NCI-H1048 (cell line): ENCODE measurements at regions not wholly inside any gene's neighbourhood (a gene's known extent, or its start where the extent isn't known, plus 50 kb on each side); places are given as distances from the start of the nearest gene placed in this dataset.
"Not testable (repeated sequence)": the region's sequence is repeated elsewhere in the genome, so short reads cannot be mapped to it uniquely, and the experiment has no call there.

Experiments
- DNase-seq: peaks from one replicate; lab custom pipeline; 2025; lab: John Stamatoyannopoulos, UW

DNA sequence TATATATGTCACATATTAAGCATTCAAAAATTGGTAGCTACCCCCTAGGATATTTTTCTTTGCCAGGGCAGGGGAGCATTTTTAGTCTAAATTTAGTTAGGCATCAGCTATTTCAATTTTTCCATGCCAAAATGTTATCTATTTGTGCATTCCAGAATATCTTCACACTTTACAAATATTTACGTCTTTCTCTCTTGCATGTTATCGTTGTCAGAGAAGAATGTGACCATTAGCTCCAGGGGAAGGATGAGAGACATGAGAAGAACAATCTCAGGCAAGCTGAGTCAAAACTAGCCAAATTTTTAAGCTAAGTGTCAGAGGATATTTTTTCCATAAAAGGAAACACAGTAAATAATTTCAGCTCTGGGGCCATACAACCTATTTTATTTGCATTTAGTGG lies 885.0 kb upstream of the EPHA5 start:
- DNase-seq: no peak

GRCh38 chr4:66554826-66555225 lies 884.5 kb upstream of the EPHA5 start:
- no peak for DNase-seq

GRCh38 chr4:66545301-66545700 lies 875.0 kb upstream of the EPHA5 start:
- not testable (repeated sequence) for DNase-seq

DNA sequence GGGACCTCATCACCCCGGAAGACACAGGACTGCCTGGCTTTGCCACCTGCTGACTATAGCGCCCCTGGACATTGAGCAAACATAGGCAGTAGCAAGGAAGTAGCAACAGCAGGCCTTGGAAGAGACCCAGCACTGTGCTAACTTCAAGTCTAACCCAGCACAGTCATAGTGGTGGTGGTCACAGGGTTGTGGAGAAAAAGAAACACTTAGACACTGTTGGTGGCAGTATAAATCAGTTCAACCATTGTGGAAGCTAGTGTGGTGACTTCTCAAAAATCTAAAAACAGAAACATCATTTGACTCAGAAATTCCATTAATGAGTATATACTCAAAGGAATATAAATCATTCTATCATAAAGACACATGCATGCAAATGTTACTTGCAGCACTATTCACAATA lies 874.0 kb upstream of the EPHA5 start:
- DNase-seq: no peak

- no peak for DNase-seq
Observed at GRCh38 chr4:66539745-66540144, 869.5 kb upstream of the EPHA5 start.

GRCh38 chr4:66524781-66525180 lies 854.5 kb upstream of the EPHA5 start:
- no peak for DNase-seq

- no peak for DNase-seq
Observed at GRCh38 chr4:66522244-66522643, 852.0 kb upstream of the EPHA5 start.

GRCh38 chr4:66516940-66517339 lies 846.7 kb upstream of the EPHA5 start:
- no peak for DNase-seq

DNA sequence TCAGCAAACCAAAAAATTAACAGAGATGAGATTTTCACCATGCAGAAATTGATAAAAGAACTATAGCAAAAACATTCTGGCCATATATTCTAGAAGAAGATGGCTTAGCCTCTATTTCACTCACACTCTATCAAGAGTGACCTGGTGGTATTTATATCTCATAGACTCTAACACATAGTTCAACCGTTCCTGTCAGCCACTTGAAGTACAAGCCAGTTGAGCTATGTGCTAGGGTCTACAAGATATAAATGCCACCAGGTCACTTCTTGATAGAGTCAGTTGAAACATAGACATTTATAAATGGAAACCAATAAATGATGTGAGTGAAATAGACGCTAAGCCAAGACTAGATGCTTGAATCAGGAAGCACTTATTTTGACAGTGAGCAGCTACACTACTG lies 836.7 kb upstream of the EPHA5 start:
- no peak for DNase-seq

DNA sequence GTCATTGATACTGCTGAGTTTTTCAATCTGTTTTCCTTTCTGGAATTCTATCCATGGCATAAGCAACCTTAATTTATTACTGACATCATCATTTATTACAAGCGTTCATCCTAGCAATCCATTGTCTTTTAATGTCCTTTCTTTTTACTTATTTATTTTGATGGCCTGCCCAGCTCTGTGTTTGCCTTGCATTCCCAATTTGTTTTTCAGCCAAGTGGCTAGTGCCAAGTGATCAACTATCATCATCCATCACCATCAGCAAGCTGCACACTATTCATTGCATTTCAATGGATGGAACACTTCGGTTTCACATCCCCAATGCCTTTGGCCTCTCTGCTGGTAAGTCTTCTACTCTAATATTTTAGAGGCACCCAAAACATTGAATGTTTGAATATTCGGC lies 831.7 kb upstream of the EPHA5 start:
- DNase-seq: no peak

- DNase-seq: no peak
Observed at GRCh38 chr4:66490729-66491128, 820.4 kb upstream of the EPHA5 start.

- no peak for DNase-seq
Observed at GRCh38 chr4:66489783-66490452, 819.6 kb upstream of the EPHA5 start.

DNA sequence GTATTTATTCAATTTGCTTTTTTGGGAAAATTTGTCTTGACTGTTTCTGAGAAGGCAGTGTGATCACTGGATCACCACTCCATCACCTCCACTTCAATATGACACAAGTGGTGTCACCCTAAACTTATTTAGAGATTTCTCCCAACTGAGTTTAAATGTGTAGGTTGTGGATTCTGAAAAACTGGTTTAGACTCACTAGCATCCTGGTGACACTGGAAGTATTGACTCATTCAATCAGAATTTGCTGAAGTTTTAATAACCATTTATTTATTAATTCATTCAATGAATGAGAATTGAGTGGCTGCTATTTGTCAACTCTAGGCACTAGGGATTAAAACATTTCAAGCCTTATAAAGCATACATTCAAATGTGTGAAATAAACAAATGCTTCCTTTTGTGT lies 819.1 kb upstream of the EPHA5 start:
- no peak for DNase-seq

DNA sequence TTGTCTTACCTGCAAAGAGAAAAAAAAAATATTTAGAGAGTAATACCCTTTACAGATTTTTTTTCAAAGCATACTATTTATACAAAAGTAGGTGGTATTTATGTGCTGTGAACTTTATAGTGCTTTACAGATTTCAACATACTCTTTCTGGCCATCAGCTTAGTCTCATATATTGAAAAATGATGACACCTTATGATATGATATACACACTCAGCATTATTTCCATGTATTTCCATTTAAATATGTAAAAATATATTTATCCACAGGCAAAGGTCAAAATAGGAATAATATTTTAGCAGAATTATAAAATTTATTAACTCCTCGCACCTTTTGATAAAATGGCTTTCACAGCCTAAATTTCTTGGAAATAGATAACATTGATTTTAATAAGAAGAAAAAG lies 815.8 kb upstream of the EPHA5 start:
- DNase-seq: no peak

GRCh38 chr4:66482186-66482585 lies 811.9 kb upstream of the EPHA5 start:
- DNase-seq: no peak

- no peak for DNase-seq
Observed at GRCh38 chr4:66475596-66475995, 805.3 kb upstream of the EPHA5 start.

- DNase-seq: no peak
Observed at GRCh38 chr4:66465111-66465510, 794.8 kb upstream of the EPHA5 start.

DNA sequence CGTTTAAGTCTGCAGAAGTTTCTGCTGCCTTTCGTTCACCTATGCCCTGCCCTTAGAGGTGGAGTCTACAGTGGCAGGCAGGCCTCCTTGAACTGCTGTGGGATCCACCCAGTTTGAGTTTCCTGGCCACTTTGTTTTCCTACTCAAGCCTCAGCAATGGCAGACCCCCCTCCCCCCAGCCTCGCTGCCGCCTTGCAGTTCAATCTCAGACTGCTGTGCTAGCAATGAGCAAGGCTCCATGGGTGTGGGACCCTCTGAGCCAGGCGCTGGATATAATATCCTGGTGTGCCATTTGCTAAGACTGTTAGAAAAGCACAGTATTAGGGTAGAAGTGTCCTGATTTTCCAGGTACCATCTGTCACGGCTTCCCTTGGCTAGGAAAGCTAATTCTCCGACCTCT lies 792.6 kb upstream of the EPHA5 start:
- DNase-seq: not testable (repeated sequence)

DNA sequence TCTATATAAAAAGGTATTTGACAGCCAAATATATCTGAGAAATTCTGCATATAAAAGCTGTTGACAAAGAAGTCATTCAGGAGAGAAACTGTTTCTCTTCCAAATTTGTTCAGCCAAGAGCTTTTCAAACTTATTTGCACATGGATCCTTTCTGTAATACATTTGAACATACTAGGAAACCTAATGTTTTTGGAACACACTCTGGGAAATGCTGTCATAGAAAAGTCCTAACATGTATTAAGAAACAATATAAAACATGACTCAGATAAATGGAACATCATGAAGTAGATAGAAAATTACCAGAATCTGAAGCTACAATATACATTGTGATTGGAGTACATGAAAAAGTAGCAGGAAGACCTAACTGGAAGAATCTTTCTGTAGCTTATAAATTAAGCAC lies 781.5 kb upstream of the EPHA5 start:
- no peak for DNase-seq

- DNase-seq: no peak
Observed at GRCh38 chr4:66443008-66443407, 772.7 kb upstream of the EPHA5 start.

GRCh38 chr4:66439508-66439907 lies 769.2 kb upstream of the EPHA5 start:
- no peak for DNase-seq

DNA sequence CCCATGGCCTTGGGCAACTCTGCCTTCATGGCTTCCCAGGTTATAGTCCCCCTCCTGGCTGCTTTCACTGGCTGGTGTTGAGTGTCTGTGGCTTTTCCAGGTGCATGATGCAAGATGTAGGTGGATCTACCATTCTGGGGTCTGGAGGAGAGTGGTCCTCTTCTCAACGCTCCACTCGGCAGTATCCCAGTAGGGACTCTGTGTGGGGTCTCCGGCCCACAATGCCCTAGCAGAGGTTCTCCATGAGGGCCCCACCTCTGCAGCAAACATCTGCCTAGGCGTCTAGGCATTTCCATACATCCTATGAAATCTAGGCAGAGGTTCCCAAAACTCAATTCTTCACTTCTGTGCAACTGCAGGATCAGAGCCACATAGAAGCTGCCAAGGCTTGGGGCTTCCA lies 763.4 kb upstream of the EPHA5 start:
- DNase-seq: no peak

DNA sequence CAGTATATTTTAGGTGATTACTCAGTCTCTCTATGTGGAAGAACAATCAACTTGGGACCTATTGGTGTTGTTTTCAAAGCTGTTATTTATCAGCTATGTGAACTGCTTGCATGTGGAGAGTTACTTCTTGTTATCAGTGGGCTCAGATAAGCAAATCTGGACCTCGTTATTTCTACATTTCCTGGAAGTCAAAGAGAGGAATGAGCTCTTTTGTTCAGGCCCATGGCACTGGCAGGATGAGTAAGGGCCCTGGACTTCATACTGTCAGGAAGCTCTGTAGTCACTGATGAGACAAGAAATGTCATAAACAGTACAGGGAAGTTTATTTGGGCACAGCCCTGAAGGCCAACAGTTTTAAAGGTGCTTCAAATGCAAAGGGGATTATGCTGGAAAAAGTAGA lies 760.6 kb upstream of the EPHA5 start:
- no peak for DNase-seq

DNA sequence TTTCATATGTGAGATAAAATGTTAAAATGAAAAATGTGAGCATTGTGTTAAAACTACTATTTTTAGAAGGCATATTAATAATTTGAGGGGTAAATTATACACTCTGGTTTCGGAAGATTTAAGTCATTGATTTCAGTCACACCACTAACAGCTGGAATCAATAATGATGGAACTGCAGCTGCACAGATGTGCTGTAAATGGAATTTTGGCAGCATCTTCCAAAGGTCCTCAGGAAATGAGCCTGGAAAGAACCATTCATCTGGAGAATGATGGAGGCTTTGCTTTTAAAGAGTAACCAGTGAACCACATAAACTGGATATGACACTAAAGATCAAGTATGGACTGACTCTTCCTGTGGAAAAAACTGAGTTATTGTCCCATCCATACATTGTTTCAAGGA lies 759.0 kb upstream of the EPHA5 start:
- no peak for DNase-seq

- DNase-seq: no peak
Observed at GRCh38 chr4:66416425-66416824, 746.1 kb upstream of the EPHA5 start.
